ENCODE measurements at regions not wholly inside any gene's neighbourhood (a gene's known extent, or its start where the extent isn't known, plus 50 kb on each side); places are given as distances from the start of the nearest gene placed in this dataset.
"Not testable (repeated sequence)": the region's sequence is repeated elsewhere in the genome, so short reads cannot be mapped to it uniquely, and the experiment has no call there.

GRCh38 chr4:120005527-120005926, 61.1 kb downstream of the MAD2L1 start:
- no peak for TF ChIP-seq CTCF (IDR thresholded peaks at IDR 0.05; ENCODE audit: insufficient read depth, low read depth, low read length)
- no peak overlapping the region for H3K4me3 ChIP-seq (ENCODE audit: low read depth, low read length)
- DNase-seq (ENCODE audit: low read depth), result no peak

GRCh38 chr4:120005076-120005475, 61.6 kb downstream of the MAD2L1 start:
- TF ChIP-seq CTCF (IDR thresholded peaks at IDR 0.05; ENCODE audit: insufficient read depth, low read depth, low read length), result no peak
- no peak overlapping the region for H3K4me3 ChIP-seq (ENCODE audit: low read depth, low read length)
- no peak for DNase-seq (ENCODE audit: low read depth)

- DNase-seq (ENCODE audit: low read depth), result no peak
- H3K4me3 ChIP-seq (ENCODE audit: low read depth, low read length), result no peak overlapping the region
- TF ChIP-seq CTCF (IDR thresholded peaks at IDR 0.05; ENCODE audit: insufficient read depth, low read depth, low read length), result no peak
These were observed 62.6 kb downstream of the MAD2L1 start for GRCh38 chr4:120004054-120004453.

GRCh38 chr4:120003193-120003592, 63.5 kb downstream of the MAD2L1 start:
- no peak for TF ChIP-seq CTCF (IDR thresholded peaks at IDR 0.05; ENCODE audit: insufficient read depth, low read depth, low read length)
- no peak overlapping the region for H3K4me3 ChIP-seq (ENCODE audit: low read depth, low read length)
- DNase-seq (ENCODE audit: low read depth), result no peak

GRCh38 chr4:120001850-120002249, 64.8 kb downstream of the MAD2L1 start:
- no peak overlapping the region for H3K4me3 ChIP-seq (ENCODE audit: low read depth, low read length)
- TF ChIP-seq CTCF (IDR thresholded peaks at IDR 0.05; ENCODE audit: insufficient read depth, low read depth, low read length), result no peak
- DNase-seq (ENCODE audit: low read depth), result no peak

- DNase-seq (ENCODE audit: low read depth), result no peak
- no peak for TF ChIP-seq CTCF (IDR thresholded peaks at IDR 0.05; ENCODE audit: insufficient read depth, low read depth, low read length)
These were observed 65.9 kb downstream of the MAD2L1 start for GRCh38 chr4:120000591-120001296.

GRCh38 chr4:119996024-119996423, 70.6 kb downstream of the MAD2L1 start:
- H3K4me3 ChIP-seq (ENCODE audit: low read depth, low read length); DNase-seq (ENCODE audit: low read depth): not testable (repeated sequence)

More at GRCh38 chr4:120000591-120001296, 65.9 kb downstream of the MAD2L1 start:
- no peak overlapping the region for H3K4me3 ChIP-seq (ENCODE audit: low read depth, low read length)
